Stimulated activated CD4-positive, alpha-beta T cell treated with anti-CD3 and anti-CD28 coated beads, TNF-alpha, amount 100 ng/mL, for 48 hours (primary cell): ENCODE measurements at regions not wholly inside any gene's neighbourhood (a gene's known extent, or its start where the extent isn't known, plus 50 kb on each side); places are given as distances from the start of the nearest gene placed in this dataset.
"Not testable (repeated sequence)": the region's sequence is repeated elsewhere in the genome, so short reads cannot be mapped to it uniquely, and the experiment has no call there.

Source experiments
- DNase-seq, 3 donors: peaks; one replicate each; pipeline ENCODE4 v3.0.0-alpha.2; 2020; ENCODE audit warnings: low read depth in 3 of 3

- DNase-seq, result no peak
Observed at GRCh38 chr2:11072550-11072949, 82.7 kb upstream of the SLC66A3 start.

GRCh38 chr2:11073251-11073650 lies 82.0 kb upstream of the SLC66A3 start:
- DNase-seq, result peak in 1 of 3 donors; percentile 3

GRCh38 chr2:11073776-11074175 lies 81.5 kb upstream of the SLC66A3 start:
- no peak for DNase-seq

- DNase-seq, result no peak
Observed at GRCh38 chr2:11074246-11074820, 80.9 kb upstream of the SLC66A3 start.

- DNase-seq, result no peak
Observed at GRCh38 chr2:11075221-11075620, 80.0 kb upstream of the SLC66A3 start.

- DNase-seq, result no peak
Observed at GRCh38 chr2:11077411-11077810, 77.9 kb upstream of the SLC66A3 start.

GRCh38 chr2:11079136-11079824 lies 76.0 kb upstream of the SLC66A3 start:
- no peak for DNase-seq

GRCh38 chr2:11080253-11081115 lies 74.8 kb upstream of the SLC66A3 start:
- DNase-seq, result no peak

GRCh38 chr2:11082880-11083279 lies 72.4 kb upstream of the SLC66A3 start:
- no peak for DNase-seq

GRCh38 chr2:11088821-11089220 lies 66.4 kb upstream of the SLC66A3 start:
- not testable (repeated sequence) for DNase-seq

GRCh38 chr2:11090187-11090586 lies 65.1 kb upstream of the SLC66A3 start:
- no peak for DNase-seq

- no peak for DNase-seq
Observed at GRCh38 chr2:11092701-11093335, 62.4 kb upstream of the SLC66A3 start.

- no peak for DNase-seq
Observed at GRCh38 chr2:11093467-11093866, 61.8 kb upstream of the SLC66A3 start.

- no peak for DNase-seq
Observed at GRCh38 chr2:11094021-11094810, 61.1 kb upstream of the SLC66A3 start.

- DNase-seq, result no peak
Observed at GRCh38 chr2:11096591-11096990, 58.7 kb upstream of the SLC66A3 start.

- no peak for DNase-seq
Observed at GRCh38 chr2:11097038-11097720, 58.1 kb upstream of the SLC66A3 start.

GRCh38 chr2:11097854-11098387 lies 57.3 kb upstream of the SLC66A3 start:
- DNase-seq, result no peak

- DNase-seq, result no peak
Observed at GRCh38 chr2:11099122-11100065, 55.9 kb upstream of the SLC66A3 start.

- DNase-seq, result no peak
Observed at GRCh38 chr2:11100130-11100529, 55.1 kb upstream of the SLC66A3 start.
